CD8-positive, alpha-beta memory T cell (primary cell): ENCODE measurements at regions not wholly inside any gene's neighbourhood (a gene's known extent, or its start where the extent isn't known, plus 50 kb on each side); places are given as distances from the start of the nearest gene placed in this dataset.

Experiments used
- CTCF ChIA-PET: fragments of 350-600 bp; sonication (Branson Sonifier 250); formaldehyde crosslinking; loops from one replicate; lab custom pipeline; 2021; ENCODE audit warnings: antibody characterized with exemption; lab: Charles Lee
- POLR2A ChIA-PET: fragments of 350-600 bp; sonication (Branson Sonifier 250); formaldehyde crosslinking; loops from one replicate; lab custom pipeline; 2021; ENCODE audit warnings: antibody characterized with exemption; lab: Charles Lee
- DNase-seq, 5 donors: peaks; one replicate each; pipeline versions ENCODE4 v3.0.0 to v3.0.0-alpha.2; 2020 to 2022; ENCODE audit warnings: mixed read lengths in 1 of 5
- H3K27ac ChIP-seq: one replicate; pipeline ENCODE4 v1.7.0; 2013; ENCODE audit warnings: low read depth, mild to moderate bottlenecking, low read length, moderate library complexity
- H3K27me3 ChIP-seq: 2 replicates; pipeline ENCODE4 v1.7.0; 2013; ENCODE audit warnings: low read length, mild to moderate bottlenecking; ENCODE audit not compliant: insufficient read depth, poor library complexity, severe bottlenecking
- H3K36me3 ChIP-seq: 2 replicates; pipeline ENCODE4 v1.7.0; 2013; ENCODE audit warnings: mild to moderate bottlenecking, low read length, moderate library complexity; ENCODE audit not compliant: insufficient read depth
- H3K4me1 ChIP-seq: 2 replicates; pipeline ENCODE4 v1.7.0; 2013; ENCODE audit warnings: mild to moderate bottlenecking, low read length, moderate library complexity; ENCODE audit not compliant: insufficient read depth
- H3K4me3 ChIP-seq: 2 replicates; pipeline ENCODE4 v1.7.0; 2013; ENCODE audit warnings: mild to moderate bottlenecking, low read length
- H3K9me3 ChIP-seq: 2 replicates; pipeline ENCODE4 v1.7.0; 2013; ENCODE audit warnings: mild to moderate bottlenecking, low read length
- H3K27ac Mint-ChIP-seq, 8 donors: one replicate each; pipeline ENCODE4 v1.8.0; 2020 to 2021; ENCODE audit warnings: mixed read lengths in 8 of 8, mild to moderate bottlenecking in 6 of 8, inconsistent platforms in 3 of 8, moderate library complexity in 3 of 8
- H3K27me3 Mint-ChIP-seq, 2 donors: one replicate each; pipeline ENCODE4 v1.8.0; 2020 to 2021; ENCODE audit warnings: mixed read lengths in 2 of 2, mild to moderate bottlenecking in 1 of 2, moderate library complexity in 1 of 2
- H3K36me3 Mint-ChIP-seq, 3 donors: one replicate each; pipeline ENCODE4 v1.8.0; 2020 to 2021; ENCODE audit warnings: mixed read lengths in 3 of 3, inconsistent platforms in 1 of 3, mild to moderate bottlenecking in 1 of 3
- H3K4me1 Mint-ChIP-seq, 3 donors: one replicate each; pipeline ENCODE4 v1.8.0; 2020 to 2021; ENCODE audit warnings: mixed read lengths in 3 of 3, inconsistent platforms in 1 of 3, mild to moderate bottlenecking in 1 of 3
- H3K4me3 Mint-ChIP-seq, 7 donors: one replicate each; pipeline ENCODE4 v1.8.0; 2020 to 2021; ENCODE audit warnings: mixed read lengths in 7 of 7, mild to moderate bottlenecking in 6 of 7, moderate library complexity in 4 of 7, inconsistent platforms in 2 of 7
- H3K9me3 Mint-ChIP-seq, 5 donors: one replicate each; pipeline ENCODE4 v1.8.0; 2020 to 2022; ENCODE audit warnings: mixed read lengths in 5 of 5, mild to moderate bottlenecking in 3 of 5, moderate library complexity in 2 of 5, inconsistent platforms in 1 of 5

DNA sequence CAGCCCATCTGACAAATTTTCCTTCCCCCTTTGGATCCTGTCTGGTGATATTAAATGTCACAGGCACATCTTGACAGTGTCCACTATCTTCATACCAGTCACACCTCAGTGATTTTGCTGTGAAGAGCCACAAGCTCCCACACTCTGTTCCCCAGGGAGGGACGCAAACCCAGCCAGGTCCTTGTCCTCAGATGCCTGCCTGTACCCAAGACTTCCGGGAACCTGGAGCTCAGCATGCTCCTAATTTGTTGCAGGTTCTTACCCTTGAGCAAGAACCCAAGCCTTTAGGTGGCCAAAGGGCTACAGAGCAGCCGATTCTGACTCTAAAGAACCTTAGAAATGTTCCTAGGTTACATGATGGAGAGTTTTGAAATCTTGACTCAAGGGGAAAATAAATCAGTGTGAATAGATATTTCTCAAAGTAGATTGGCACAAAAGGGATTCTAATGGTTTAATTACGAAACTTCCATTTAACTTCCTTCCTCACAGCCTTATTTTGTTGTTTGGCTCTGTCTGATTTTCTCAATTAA lies 66.2 kb upstream of the MTHFD1L start:
- Histone ChIP-seq H3K9me3 (no peaks in the 10 kb centered on the region), H3K27ac (no peak overlapping the region), H3K4me1 (no peaks in the 10 kb centered on the region), H3K36me3 (no peaks in the 10 kb centered on the region), H3K4me3 (no peak overlapping the region), H3K27me3 (no peaks in the 10 kb centered on the region)
- POLR2A ChIA-PET: no interaction called here
- DNase-seq: no peak
- H3K27ac Mint-ChIP-seq: peak overlapping the region in 1 of 8 donors; percentile 39
- no peak overlapping the region for H3K4me3 Mint-ChIP-seq
- CTCF ChIA-PET: no interaction called here
- no peaks in the 10 kb centered on the region for H3K4me1 Mint-ChIP-seq
- H3K36me3 Mint-ChIP-seq: peaks cover 0 to 28% (median 0%) of the 10 kb centered on the region in 3 donors
- no peaks in the 10 kb centered on the region for H3K9me3 Mint-ChIP-seq
- peaks cover 0 to 1% of the 10 kb centered on the region in 2 donors for H3K27me3 Mint-ChIP-seq

DNA sequence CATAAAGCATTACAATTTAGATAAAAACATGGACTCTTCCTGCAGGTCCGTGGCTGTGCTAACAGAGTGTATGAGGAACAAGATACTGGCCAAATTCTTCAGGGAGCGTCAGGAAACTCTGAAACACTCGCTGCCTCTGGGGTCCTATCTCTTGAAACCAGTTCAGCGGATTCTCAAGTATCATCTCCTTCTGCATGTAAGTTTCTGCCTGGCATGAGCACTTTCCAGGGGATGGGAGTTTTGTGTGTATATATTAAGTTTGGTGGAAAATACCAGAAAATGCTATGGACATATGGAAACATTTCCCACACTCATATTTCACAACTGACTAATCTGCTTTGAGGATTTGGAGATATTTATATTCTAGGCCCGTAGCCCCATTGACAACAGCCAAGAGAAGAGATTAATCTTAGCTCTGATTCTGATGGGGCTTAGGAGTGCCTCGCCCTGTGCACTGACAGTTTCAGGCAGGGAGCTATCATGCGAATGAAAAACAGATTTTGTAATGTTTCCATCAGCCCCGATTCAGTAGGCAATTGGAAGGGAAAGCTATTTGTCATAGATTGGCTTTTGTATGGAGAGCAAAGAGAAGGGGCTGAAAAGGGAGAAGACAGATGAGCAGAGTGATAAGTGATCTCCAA lies 64.7 kb upstream of the MTHFD1L start:
- no peak overlapping the region for H3K27ac ChIP-seq
- Mint-ChIP-seq H3K4me3 (no peak overlapping the region), H3K27ac (no peak overlapping the region), H3K36me3 (peaks cover 0 to 34% (median 0%) of the 10 kb centered on the region in 3 donors), H3K4me1 (no peaks in the 10 kb centered on the region), H3K9me3 (no peaks in the 10 kb centered on the region), H3K27me3 (peaks cover 0 to 1% of the 10 kb centered on the region in 2 donors)
- ChIA-PET POLR2A (no interaction called here), CTCF (no interaction called here)
- no peaks in the 10 kb centered on the region for H3K9me3 ChIP-seq
- no peaks in the 10 kb centered on the region for H3K36me3 ChIP-seq
- no peak for DNase-seq
- H3K4me3 ChIP-seq: no peak overlapping the region
- no peaks in the 10 kb centered on the region for H3K27me3 ChIP-seq
- no peaks in the 10 kb centered on the region for H3K4me1 ChIP-seq

DNA sequence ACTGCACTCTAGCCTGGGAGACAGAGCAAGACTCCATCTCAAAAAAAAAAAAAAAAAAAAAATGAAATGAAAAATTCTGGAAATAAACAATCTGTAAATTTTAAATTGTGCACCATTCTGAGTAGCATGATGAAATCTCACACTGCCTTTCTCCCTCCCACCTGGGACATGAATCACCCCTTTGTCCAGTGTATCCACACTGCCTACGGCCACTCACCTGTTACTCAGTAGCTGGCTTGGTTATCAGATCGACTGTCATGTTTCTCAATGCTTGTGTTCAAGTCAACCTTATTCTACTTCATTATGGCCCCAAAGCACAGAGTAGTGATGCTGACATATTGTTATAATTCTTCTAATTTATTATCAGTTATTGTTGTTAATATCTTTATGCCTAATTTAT lies 58.7 kb upstream of the MTHFD1L start:
- no peaks in the 10 kb centered on the region for H3K27me3 Mint-ChIP-seq
- no peaks in the 10 kb centered on the region for H3K9me3 Mint-ChIP-seq
- Histone ChIP-seq H3K36me3 (no peaks in the 10 kb centered on the region), H3K9me3 (no peaks in the 10 kb centered on the region), H3K4me1 (no peaks in the 10 kb centered on the region), H3K27me3 (no peaks in the 10 kb centered on the region), H3K4me3 (no peak overlapping the region), H3K27ac (no peak overlapping the region)
- ChIA-PET POLR2A (no interaction called here), CTCF (no interaction called here)
- H3K4me3 Mint-ChIP-seq: no peak overlapping the region
- H3K4me1 Mint-ChIP-seq: no peaks in the 10 kb centered on the region
- DNase-seq: no peak
- H3K27ac Mint-ChIP-seq: no peak overlapping the region
- H3K36me3 Mint-ChIP-seq: peaks cover 2 to 34% (median 3%) of the 10 kb centered on the region in 3 donors

GRCh38 chr6:150813319-150813992 lies 52.0 kb upstream of the MTHFD1L start:
- no peak overlapping the region for H3K4me3 ChIP-seq
- Mint-ChIP-seq H3K9me3 (no peaks in the 10 kb centered on the region), H3K4me3 (peak overlapping the region in 1 of 7 donors; percentile 68), H3K36me3 (peaks cover 0 to 16% (median 2%) of the 10 kb centered on the region in 3 donors), H3K27ac (peak overlapping the region in 6 of 8 donors; percentile 1 to 86 (median 54)), H3K4me1 (peaks cover 10 to 22% (median 20%) of the 10 kb centered on the region in 3 donors), H3K27me3 (peaks cover 0 to 7% of the 10 kb centered on the region in 2 donors)
- no peaks in the 10 kb centered on the region for H3K27me3 ChIP-seq
- H3K4me1 ChIP-seq: no peaks in the 10 kb centered on the region
- H3K36me3 ChIP-seq: no peaks in the 10 kb centered on the region
- no peaks in the 10 kb centered on the region for H3K9me3 ChIP-seq
- CTCF ChIA-PET: interaction anchor here (0.9 to 5.9 kb wide), 3 partner anchors 9 to 403 kb away, joined by 3 to 95 read pairs (median 6); no protein-coding TSS in a partner anchor
- POLR2A ChIA-PET: no interaction called here
- H3K27ac ChIP-seq: no peak overlapping the region
- DNase-seq: peak in 1 of 5 donors; percentile 54

DNA sequence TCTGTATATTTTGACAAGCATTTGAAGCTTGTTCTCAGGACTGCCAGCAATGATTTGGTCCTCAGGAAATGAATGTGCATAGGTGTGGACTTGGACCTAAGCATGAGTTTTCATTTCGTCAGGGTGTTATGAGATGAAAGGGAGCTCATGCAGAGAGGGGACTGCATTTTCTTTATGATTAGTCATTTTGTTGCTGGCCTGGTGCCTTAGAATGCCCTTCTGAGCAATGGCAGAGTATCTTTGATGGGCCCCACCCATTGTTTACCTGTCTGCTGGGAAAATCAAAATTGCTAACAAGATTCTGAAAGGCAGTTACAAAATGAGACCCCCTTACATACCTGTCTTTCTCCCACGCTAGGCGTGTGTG lies 51.5 kb upstream of the MTHFD1L start:
- ChIA-PET POLR2A (no interaction called here), CTCF (interaction anchor here (0.9 to 5.9 kb wide), 4 partner anchors 9 to 743 kb away, joined by 3 to 95 read pairs (median 4); no protein-coding TSS in a partner anchor)
- H3K27ac Mint-ChIP-seq: peak overlapping the region in 3 of 8 donors; percentile 35 to 86 (median 72)
- H3K4me1 Mint-ChIP-seq: peaks cover 10 to 22% (median 20%) of the 10 kb centered on the region in 3 donors
- Histone ChIP-seq H3K4me1 (no peaks in the 10 kb centered on the region), H3K27ac (no peak overlapping the region), H3K4me3 (no peak overlapping the region), H3K9me3 (no peaks in the 10 kb centered on the region), H3K36me3 (no peaks in the 10 kb centered on the region), H3K27me3 (no peaks in the 10 kb centered on the region)
- H3K4me3 Mint-ChIP-seq: no peak overlapping the region
- H3K36me3 Mint-ChIP-seq: peaks cover 0 to 12% (median 2%) of the 10 kb centered on the region in 3 donors
- H3K9me3 Mint-ChIP-seq: no peaks in the 10 kb centered on the region
- H3K27me3 Mint-ChIP-seq: peaks cover 0 to 7% of the 10 kb centered on the region in 2 donors
- DNase-seq: no peak
